ENCODE measurements at regions not wholly inside any gene's neighbourhood (a gene's known extent, or its start where the extent isn't known, plus 50 kb on each side); places are given as distances from the start of the nearest gene placed in this dataset.

GRCh38 chr6:167424060-167424673 is 99.3 kb downstream of the TTLL2 start (continued):
- peak; percentile 57 for TF ChIP-seq ARID5B (CRISPR knock-in tag; IDR thresholded peaks at IDR 0.05)
- TF ChIP-seq ZBTB39 (CRISPR knock-in tag; IDR thresholded peaks at IDR 0.05), result peak; percentile 70; the same call in 1 of the 2 replicates
- peak; percentile 31; the same call in 1 of the 2 replicates for TF ChIP-seq HIVEP1 (CRISPR knock-in tag; IDR thresholded peaks at IDR 0.05)
- peak; percentile 78 for TF ChIP-seq POLR2G (IDR thresholded peaks at IDR 0.05; ENCODE audit: low read depth, low read length)
- TF ChIP-seq ZNF580 (CRISPR knock-in tag; IDR thresholded peaks at IDR 0.05; ENCODE audit: borderline replicate concordance, low read depth), result no peak; the same call in 1 of the 2 replicates
- TF ChIP-seq ZNF292 (CRISPR knock-in tag; IDR thresholded peaks at IDR 0.05; ENCODE audit: borderline replicate concordance, low read depth), result peak; percentile 80; the same call in 1 of the 2 replicates
- no peak for TF ChIP-seq ZSCAN22 (CRISPR knock-in tag; IDR thresholded peaks at IDR 0.05)
- peak; percentile 40; the same call in 1 of the 2 replicates for TF ChIP-seq ZFP91 (CRISPR knock-in tag; IDR thresholded peaks at IDR 0.05; ENCODE audit: borderline replicate concordance)
- TF ChIP-seq SCMH1 (CRISPR knock-in tag; IDR thresholded peaks at IDR 0.05; ENCODE audit: borderline replicate concordance), result no peak
- TF ChIP-seq POLR2AphosphoS2 (IDR thresholded peaks at IDR 0.05; ENCODE audit: low read depth, low read length), result no peak
- TF ChIP-seq ZNF274 (CRISPR knock-in tag; IDR thresholded peaks at IDR 0.05), result 0 out of 2 replicates have a peak, but pooled peaks have one; percentile 23
- no peak for TF ChIP-seq ZNF136 (CRISPR knock-in tag; IDR thresholded peaks at IDR 0.05; ENCODE audit: low read depth)
- TF ChIP-seq ZNF720 (CRISPR knock-in tag; IDR thresholded peaks at IDR 0.05), result no peak
- TF ChIP-seq MYPOP (CRISPR knock-in tag; IDR thresholded peaks at IDR 0.05), result 0 out of 2 replicates have a peak, but pooled peaks have one; percentile 46
- peak; percentile 89; the same call in 1 of the 2 replicates for TF ChIP-seq MAZ (IDR thresholded peaks at IDR 0.05; ENCODE audit: borderline replicate concordance, low read depth, low read length)
- peak; percentile 84 for TF ChIP-seq MAZ (CRISPR knock-in tag; IDR thresholded peaks at IDR 0.05; ENCODE audit: low read depth)
- TF ChIP-seq NCOR1 (IDR thresholded peaks at IDR 0.05; ENCODE audit: borderline replicate concordance, low read length), result no peak
- peak; percentile 60; the same call in 1 of the 2 replicates for TF ChIP-seq ZNF790 (CRISPR knock-in tag; IDR thresholded peaks at IDR 0.05; ENCODE audit: borderline replicate concordance)
